IMR-90 (cell line): ENCODE measurements at regions not wholly inside any gene's neighbourhood (a gene's known extent, or its start where the extent isn't known, plus 50 kb on each side); places are given as distances from the start of the nearest gene placed in this dataset.

Experiments
- ATAC-seq: fragments of 200-7000 bp; cut with Tn5 transposase; 2 replicates; pipeline ENCODE4 v1.9.1; 2020; ENCODE audit warnings: low read depth, mild to moderate bottlenecking, moderate library complexity
- BruUV-seq: library from RNA; stranded (reverse); fragments of 400-500 nt; replicated peaks from 2 replicates; lab custom pipeline; 2021; lab: Mats Ljungman, UMichigan
- CTCF ChIA-PET: fragments of 300-600 bp; formaldehyde crosslinking; extraction: SDS; loops from one replicate; lab custom pipeline; 2021; ENCODE audit warnings: antibody characterized with exemption; lab: Yijun Ruan, JAX
- POLR2A ChIA-PET: fragments of 300-600 bp; sonication (Branson Sonifier 250); formaldehyde crosslinking; loops from one replicate; lab custom pipeline; 2022; ENCODE audit warnings: antibody characterized with exemption; ENCODE audit not compliant: unreplicated experiment; lab: Charles Lee
- DNase-seq: peaks from one replicate; pipeline ENCODE4 v3.0.0; 2013
- H2AFZ ChIP-seq: replicated peaks from 2 replicates; pipeline ENCODE3; 2013; ENCODE audit warnings: low read length, mild to moderate bottlenecking; ENCODE audit not compliant: poor library complexity
- H2AK5ac ChIP-seq: 2 replicates; pipeline ENCODE4 v1.6.1; 2013; ENCODE audit warnings: low read depth, low read length, inconsistent platforms
- H2AK9ac ChIP-seq: replicated peaks from 2 replicates; pipeline ENCODE3; 2013; ENCODE audit warnings: mild to moderate bottlenecking, low read depth, low read length, moderate library complexity; ENCODE audit not compliant: poor library complexity
- H2BK120ac ChIP-seq: 2 replicates; pipeline ENCODE4 v1.6.1; 2013; ENCODE audit warnings: low read depth, low read length, inconsistent platforms
- H2BK15ac ChIP-seq: 3 replicates; pipeline ENCODE4 v1.6.1; 2013; ENCODE audit warnings: low read depth, low read length, inconsistent platforms
- H2BK20ac ChIP-seq: 2 replicates; pipeline ENCODE4 v1.6.1; 2013; ENCODE audit warnings: low read depth, mild to moderate bottlenecking, inconsistent platforms, low read length, moderate library complexity
- H2BK5ac ChIP-seq: 2 replicates; pipeline ENCODE4 v1.6.1; 2013; ENCODE audit warnings: mild to moderate bottlenecking, low read depth, low read length, inconsistent platforms; ENCODE audit not compliant: poor library complexity, severe bottlenecking
- H3K14ac ChIP-seq: replicated peaks from 2 replicates; pipeline ENCODE4 v1.6.1; 2013; ENCODE audit warnings: low read depth, low read length, inconsistent platforms
- H3K18ac ChIP-seq: 2 replicates; pipeline ENCODE4 v1.6.1; 2013; ENCODE audit warnings: low read depth, low read length, control low read depth
- H3K23ac ChIP-seq: 2 replicates; pipeline ENCODE4 v1.6.1; 2013; ENCODE audit warnings: low read depth, low read length, inconsistent platforms
- H3K27ac ChIP-seq: 2 replicates; pipeline ENCODE4 v1.5.1; 2013; ENCODE audit warnings: mild to moderate bottlenecking, control low read depth, low read length; ENCODE audit not compliant: insufficient read depth
- H3K27me3 ChIP-seq: 2 replicates; pipeline ENCODE4 v1.6.1; 2013; ENCODE audit warnings: low read length; ENCODE audit not compliant: control insufficient read depth, insufficient read depth
- H3K36me3 ChIP-seq: 2 replicates; pipeline ENCODE4 v1.6.1; 2013; ENCODE audit warnings: low read length, mixed read lengths; ENCODE audit not compliant: control insufficient read depth, insufficient read depth
- H3K4ac ChIP-seq: 2 replicates; pipeline ENCODE4 v1.6.1; 2013; ENCODE audit warnings: low read depth, low read length, inconsistent platforms
- H3K4me1 ChIP-seq: 2 replicates; pipeline ENCODE4 v1.6.1; 2013; ENCODE audit warnings: low read length, mixed read lengths; ENCODE audit not compliant: control insufficient read depth, insufficient read depth
- H3K4me2 ChIP-seq: 2 replicates; pipeline ENCODE4 v1.6.1; 2013; ENCODE audit warnings: low read depth, mild to moderate bottlenecking, control low read depth, low read length, moderate library complexity
- H3K4me3 ChIP-seq: 2 replicates; pipeline ENCODE4 v1.5.1; 2013; ENCODE audit warnings: low read depth, mild to moderate bottlenecking, control low read depth, low read length, moderate library complexity; ENCODE audit not compliant: insufficient read depth
- H3K56ac ChIP-seq: 2 replicates; pipeline ENCODE4 v1.6.1; 2013; ENCODE audit warnings: low read length, inconsistent platforms; ENCODE audit not compliant: insufficient read depth; ENCODE audit errors: extremely low read depth
- H3K79me1 ChIP-seq, 2 experiments: 2 replicates each; pipeline ENCODE4 v1.6.1; 2013; ENCODE audit warnings: low read length in 2 of 2, inconsistent platforms in 1 of 2, low read depth in 1 of 2
- H3K9ac ChIP-seq: 2 replicates; pipeline ENCODE4 v1.6.1; 2013; ENCODE audit warnings: low read depth, low read length, control low read depth
- H3K9me1 ChIP-seq: 2 replicates; pipeline ENCODE4 v1.6.1; 2013; ENCODE audit warnings: low read length, inconsistent platforms; ENCODE audit not compliant: insufficient read depth
- H3K9me3 ChIP-seq: 2 replicates; pipeline ENCODE4 v1.6.1; 2013; ENCODE audit warnings: low read length; ENCODE audit not compliant: control insufficient read depth, insufficient read depth
- H4K20me1 ChIP-seq: 2 replicates; pipeline ENCODE4 v1.6.1; 2013; ENCODE audit warnings: low read length, inconsistent platforms; ENCODE audit not compliant: insufficient read depth
- H4K5ac ChIP-seq: 2 replicates; pipeline ENCODE4 v1.6.1; 2013; ENCODE audit warnings: mild to moderate bottlenecking, low read depth, low read length, control low read depth
- H4K8ac ChIP-seq, 2 experiments: 2 replicates each; pipeline ENCODE4 v1.6.1; 2013; ENCODE audit warnings: low read depth in 2 of 2, low read length in 2 of 2, control low read depth in 1 of 2, inconsistent platforms in 1 of 2
- H4K91ac ChIP-seq: 2 replicates; pipeline ENCODE4 v1.6.1; 2013; ENCODE audit warnings: low read depth, low read length, inconsistent platforms; ENCODE audit not compliant: insufficient read depth
- BHLHE40 ChIP-seq: fragments of 150-350 bp; IDR thresholded peaks from 2 replicates; pipeline ENCODE4 v1.6.1; 2016; ENCODE audit warnings: mild to moderate bottlenecking, low read depth, low read length
- CEBPB ChIP-seq: IDR thresholded peaks from 2 replicates; pipeline ENCODE4 v1.6.1; 2012; ENCODE audit warnings: low read depth, low read length, improper control_type of control experiment
- CTCF ChIP-seq: conservative IDR thresholded peaks from 2 replicates; pipeline ENCODE4 v1.5.1; 2012; ENCODE audit warnings: mild to moderate bottlenecking, low read depth, low read length, improper control_type of control experiment
- ELK1 ChIP-seq: fragments of 150-350 bp; IDR thresholded peaks from 2 replicates; pipeline ENCODE4 v1.6.1; 2016; ENCODE audit warnings: low read depth, mild to moderate bottlenecking, low read length, moderate library complexity, borderline replicate concordance
- FOS ChIP-seq: fragments of 150-350 bp; IDR thresholded peaks from 2 replicates; pipeline ENCODE4 v1.6.1; 2016; ENCODE audit warnings: low read depth, low read length
- MAFK ChIP-seq: IDR thresholded peaks from 2 replicates; pipeline ENCODE4 v1.6.1; 2012; ENCODE audit warnings: low read depth, low read length, improper control_type of control experiment
- MAZ ChIP-seq: IDR thresholded peaks from 2 replicates; pipeline ENCODE4 v1.6.1; 2012; ENCODE audit warnings: low read depth, mild to moderate bottlenecking, low read length, improper control_type of control experiment, moderate library complexity, borderline replicate concordance
- MXI1 ChIP-seq: IDR thresholded peaks from 2 replicates; pipeline ENCODE4 v1.6.1; 2012; ENCODE audit warnings: low read depth, mild to moderate bottlenecking, low read length, moderate library complexity, borderline replicate concordance
- POLR2A ChIP-seq: IDR thresholded peaks from 2 replicates; pipeline ENCODE4 v1.6.1; 2012; ENCODE audit warnings: mild to moderate bottlenecking, low read depth, low read length
- RCOR1 ChIP-seq: IDR thresholded peaks from 2 replicates; pipeline ENCODE4 v1.6.1; 2012; ENCODE audit warnings: mild to moderate bottlenecking, low read length, improper control_type of control experiment; ENCODE audit not compliant: insufficient replicate concordance
- RFX5 ChIP-seq: IDR thresholded peaks from 2 replicates; pipeline ENCODE4 v1.8.0; 2012; ENCODE audit warnings: low read depth, mild to moderate bottlenecking, low read length, moderate library complexity
- SMC3 ChIP-seq: fragments of 150-350 bp; IDR thresholded peaks from 2 replicates; pipeline ENCODE4 v1.6.1; 2016; ENCODE audit warnings: low read depth, mild to moderate bottlenecking, antibody characterized with exemption, low read length, moderate library complexity
- WGBS, 2 experiments: methylation state at CpG; one replicate each; pipeline versions ENCODE4 v1.1.5 to v1.1.7; 2013; ENCODE audit warnings: missing lambda C conversion rate in 2 of 2; ENCODE audit not compliant: insufficient read length in 1 of 2; ENCODE audit errors: extremely low coverage in 2 of 2; 5-methylcytosine and 5-hydroxymethylcytosine counted together
- dilution Hi-C: fragments of 300-500 bp; cut with HindIII; formaldehyde crosslinking; loops from one replicate; pipeline ENCODE4 v1.14.3; 2018; ENCODE audit warnings: low sequenced_read_pairs; ENCODE audit not compliant: unreplicated experiment
- in situ Hi-C: fragments of 300-500 bp; cut with MboI; formaldehyde crosslinking; loops from 3 replicates; pipeline ENCODE4 v1.14.3; 2019; ENCODE audit warnings: low sequenced_read_pairs, inconsistent platforms, mixed read lengths
- intact Hi-C: fragments of 100-400 bp; cut with micrococcal nuclease; formaldehyde crosslinking; loops from 2 replicates; pipeline ENCODE4 v1.10.0; 2022

GRCh38 chr15:98400120-98400519 is 248.2 kb upstream of the IGF1R start:
- no peak overlapping the region for H2AFZ ChIP-seq
- 0% methylated on average over 1 of the region's 2 CpGs; no CpG with 5 or more reads in 1 of the 2 experiments for WGBS, 2 experiments
- H3K14ac ChIP-seq: no peak overlapping the region
- ChIA-PET CTCF (no interaction called here), POLR2A (no interaction called here)
- H3K4me2 ChIP-seq: no peak overlapping the region
- no peak overlapping the region for H3K56ac ChIP-seq
- no peak overlapping the region for H2BK120ac ChIP-seq
- no peaks in the 10 kb centered on the region for H3K27me3 ChIP-seq
- no peak overlapping the region for H4K91ac ChIP-seq
- BruUV-seq: no TSS peak
- H2BK20ac ChIP-seq: no peak overlapping the region
- H2BK15ac ChIP-seq: no peak overlapping the region
- H3K4ac ChIP-seq: no peak overlapping the region
- no peaks in the 10 kb centered on the region for H3K36me3 ChIP-seq
- no peaks in the 10 kb centered on the region for H3K79me1 ChIP-seq
- no peaks in the 10 kb centered on the region for H4K20me1 ChIP-seq
- no peaks in the 10 kb centered on the region for H3K4me1 ChIP-seq
- no peak overlapping the region for H3K4me3 ChIP-seq
- no peak overlapping the region for H2AK9ac ChIP-seq
- no peak overlapping the region for H3K27ac ChIP-seq
- in situ Hi-C loops (no loop called here), dilution Hi-C loops (no loop called here), intact Hi-C loops (no loop called here)
- ATAC-seq (no peak), DNase-seq (no peak)
- no peak overlapping the region for H4K5ac ChIP-seq
- H2BK5ac ChIP-seq: no peak overlapping the region
- H3K9me3 ChIP-seq: no peaks in the 10 kb centered on the region
- no peak overlapping the region for H3K18ac ChIP-seq
- no peak overlapping the region for H3K9ac ChIP-seq
- no peak overlapping the region for H2AK5ac ChIP-seq
- H4K8ac ChIP-seq: no peak overlapping the region
- H3K9me1 ChIP-seq: no peaks in the 10 kb centered on the region
- no peak for TF ChIP-seq FOS
- TF ChIP-seq POLR2A: no peak
- no peak for TF ChIP-seq BHLHE40
- TF ChIP-seq RFX5: no peak
- TF ChIP-seq MAZ: no peak
- TF ChIP-seq ELK1: no peak
- TF ChIP-seq MXI1: no peak
- no peak for TF ChIP-seq CEBPB
- TF ChIP-seq SMC3: no peak
- no peak for TF ChIP-seq CTCF
- TF ChIP-seq RCOR1: no peak
- no peak for TF ChIP-seq MAFK
- no peak overlapping the region for H3K23ac ChIP-seq
